ENCODE measurements at regions not wholly inside any gene's neighbourhood (a gene's known extent, or its start where the extent isn't known, plus 50 kb on each side); places are given as distances from the start of the nearest gene placed in this dataset.

GRCh38 chr4:60116592-60116991 lies 1083.5 kb upstream of the ADGRL3 start:
- DNase-seq (ENCODE audit: extremely low read depth, low read depth), result no peak
- no peak for TF ChIP-seq CTCF (IDR thresholded peaks at IDR 0.05; ENCODE audit: low read depth, low read length, missing control alignments)
- no peak overlapping the region for H3K4me3 ChIP-seq (replicated peaks; ENCODE audit: low read depth, low read length)

GRCh38 chr4:60117726-60118323 lies 1082.3 kb upstream of the ADGRL3 start:
- TF ChIP-seq CTCF (IDR thresholded peaks at IDR 0.05; ENCODE audit: low read depth, low read length, missing control alignments), result no peak
- no peak overlapping the region for H3K4me3 ChIP-seq (replicated peaks; ENCODE audit: low read depth, low read length)
- no peak for DNase-seq (ENCODE audit: extremely low read depth, low read depth)

GRCh38 chr4:60122820-60123219 lies 1077.3 kb upstream of the ADGRL3 start:
- no peak for TF ChIP-seq CTCF (IDR thresholded peaks at IDR 0.05; ENCODE audit: low read depth, low read length, missing control alignments)
- no peak for DNase-seq (ENCODE audit: extremely low read depth, low read depth)
- H3K4me3 ChIP-seq (replicated peaks; ENCODE audit: low read depth, low read length), result no peak overlapping the region

GRCh38 chr4:60128888-60129287 lies 1071.2 kb upstream of the ADGRL3 start:
- no peak for TF ChIP-seq CTCF (IDR thresholded peaks at IDR 0.05; ENCODE audit: low read depth, low read length, missing control alignments)
- H3K4me3 ChIP-seq (replicated peaks; ENCODE audit: low read depth, low read length), result no peak overlapping the region
- DNase-seq (ENCODE audit: extremely low read depth, low read depth), result no peak

- TF ChIP-seq CTCF (IDR thresholded peaks at IDR 0.05; ENCODE audit: low read depth, low read length, missing control alignments), result no peak
- no peak for DNase-seq (ENCODE audit: extremely low read depth, low read depth)
- no peak overlapping the region for H3K4me3 ChIP-seq (replicated peaks; ENCODE audit: low read depth, low read length)
Measured at GRCh38 chr4:60129740-60130139, 1070.4 kb upstream of the ADGRL3 start.

- no peak overlapping the region for H3K4me3 ChIP-seq (replicated peaks; ENCODE audit: low read depth, low read length)
- no peak for TF ChIP-seq CTCF (IDR thresholded peaks at IDR 0.05; ENCODE audit: low read depth, low read length, missing control alignments)
- no peak for DNase-seq (ENCODE audit: extremely low read depth, low read depth)
Measured at GRCh38 chr4:60133375-60133774, 1066.8 kb upstream of the ADGRL3 start.

- no peak for TF ChIP-seq CTCF (IDR thresholded peaks at IDR 0.05; ENCODE audit: low read depth, low read length, missing control alignments)
- DNase-seq (ENCODE audit: extremely low read depth, low read depth), result no peak
- H3K4me3 ChIP-seq (replicated peaks; ENCODE audit: low read depth, low read length), result no peak overlapping the region
Measured at GRCh38 chr4:60134099-60134498, 1066.0 kb upstream of the ADGRL3 start.
